HG02884 (cell line): ENCODE measurements at regions not wholly inside any gene's neighbourhood (a gene's known extent, or its start where the extent isn't known, plus 50 kb on each side); places are given as distances from the start of the nearest gene placed in this dataset.
A peak's percentile ranks its signal among the peaks of the same experiment; 100 is the strongest.

Experiments
- ATAC-seq: cut with Tn5 transposase; IDR thresholded peaks from one replicate; pipeline ENCODE4 v1.9.1; 2021; ENCODE audit warnings: mild to moderate bottlenecking, moderate library complexity; ENCODE audit not compliant: unreplicated experiment

DNA sequence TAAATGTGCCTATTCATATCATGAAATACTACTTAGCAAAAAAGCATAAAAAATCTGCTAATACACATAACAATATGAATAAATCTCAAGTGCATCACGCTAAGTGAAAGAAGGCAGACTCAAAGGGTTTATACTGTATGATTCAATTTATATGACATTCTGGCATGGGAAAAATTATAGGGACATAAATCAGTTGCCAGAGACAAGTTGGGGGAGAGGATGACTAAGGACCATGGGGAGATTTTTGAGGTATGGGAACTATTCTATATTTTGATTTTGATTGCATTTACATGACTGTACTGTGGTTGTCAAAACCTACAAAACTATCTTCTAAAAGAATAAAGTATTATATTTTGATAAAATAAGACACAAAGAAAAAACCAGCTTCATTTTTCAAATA is 650.3 kb upstream of the NR5A2 start:
- ATAC-seq: no peak

DNA sequence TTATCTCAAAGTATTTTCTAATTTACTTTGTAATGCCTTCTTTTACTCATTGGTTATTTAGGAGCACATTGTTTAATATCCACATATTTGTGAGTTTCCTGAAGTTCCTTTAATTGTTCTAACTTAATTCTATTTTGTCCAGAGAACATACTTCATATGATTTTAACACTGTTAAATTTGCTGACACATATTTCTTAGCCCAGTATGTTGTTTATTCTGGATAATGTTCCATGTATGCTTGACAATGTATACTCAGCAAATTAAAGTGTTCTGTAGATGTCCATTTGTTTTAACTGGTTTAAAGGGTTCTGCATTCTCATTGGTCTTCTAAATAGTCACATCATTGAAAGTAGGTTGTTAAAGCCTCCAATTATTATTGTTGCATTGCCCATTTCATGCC is 643.7 kb upstream of the NR5A2 start:
- no peak for ATAC-seq

DNA sequence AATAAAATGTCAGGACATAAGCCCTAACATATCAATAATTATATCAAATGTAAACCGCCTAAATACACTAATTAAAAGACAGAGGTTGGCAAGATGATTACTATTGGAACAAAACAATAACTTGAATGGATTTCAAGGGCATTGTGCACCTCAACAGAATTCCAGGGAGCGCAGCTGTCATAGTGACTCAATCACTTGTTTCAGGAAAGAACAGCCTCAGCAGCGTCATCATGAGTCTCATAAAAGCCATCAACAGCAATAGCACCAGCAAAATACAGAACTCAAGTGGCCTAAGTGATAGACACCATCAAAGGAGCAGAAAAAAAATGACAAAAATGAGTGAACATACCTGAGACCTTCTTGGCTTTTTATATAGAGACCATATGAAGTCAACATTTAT is 632.7 kb upstream of the NR5A2 start:
- no peak for ATAC-seq

DNA sequence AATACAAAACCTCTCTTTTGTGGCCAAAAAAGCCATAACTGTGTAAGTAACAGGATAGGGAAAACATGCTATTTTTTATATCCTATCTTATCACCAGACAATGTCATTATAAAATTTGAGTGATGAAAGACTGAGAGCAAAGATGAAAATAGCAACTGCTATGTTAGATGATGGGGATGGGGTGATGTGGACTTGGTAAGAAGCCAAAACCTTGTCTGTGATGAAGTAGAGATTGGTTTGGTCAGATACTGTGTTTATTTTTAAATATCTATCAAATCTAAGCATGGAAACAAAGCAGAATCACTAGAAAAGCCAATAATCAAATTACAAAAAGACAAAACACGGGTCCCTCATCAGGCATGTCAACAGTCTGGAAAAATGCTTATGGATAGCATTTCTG is 631.1 kb upstream of the NR5A2 start:
- ATAC-seq: no peak

DNA sequence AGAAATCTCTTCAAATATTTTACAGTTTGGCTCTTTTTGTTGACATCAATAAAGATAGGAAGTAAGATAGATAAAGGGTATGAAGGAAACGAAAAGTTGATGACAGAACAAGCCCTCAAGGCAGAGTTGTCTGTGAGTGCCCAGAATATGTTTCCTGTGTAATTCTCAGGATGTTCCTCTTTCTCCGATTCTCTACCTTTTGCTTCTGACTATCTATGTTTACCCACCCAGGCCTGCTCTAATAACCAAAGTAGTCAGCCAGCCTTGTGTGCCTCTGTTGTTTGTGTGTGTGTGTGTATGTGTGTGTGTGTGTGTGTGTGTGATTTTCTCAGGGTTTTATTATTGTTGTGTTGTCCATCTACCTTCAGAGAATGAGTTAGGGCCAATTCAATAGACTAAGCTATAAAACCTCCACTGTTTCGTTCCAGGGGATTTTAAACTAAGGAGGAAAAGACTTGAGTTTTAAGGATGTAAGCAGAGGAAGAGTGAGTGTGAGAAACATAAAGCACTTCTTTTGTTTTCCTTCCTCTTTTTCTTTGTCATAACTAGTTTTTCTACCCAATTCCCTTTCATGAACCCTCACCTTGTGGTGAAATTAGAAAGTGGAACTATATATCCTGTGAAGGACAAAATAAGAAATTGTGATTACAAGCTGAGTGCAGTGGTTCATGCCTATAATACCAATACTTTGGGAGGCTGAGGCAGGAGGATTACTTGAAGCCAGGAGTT is 627.4 kb upstream of the NR5A2 start:
- ATAC-seq: peak; percentile 84

DNA sequence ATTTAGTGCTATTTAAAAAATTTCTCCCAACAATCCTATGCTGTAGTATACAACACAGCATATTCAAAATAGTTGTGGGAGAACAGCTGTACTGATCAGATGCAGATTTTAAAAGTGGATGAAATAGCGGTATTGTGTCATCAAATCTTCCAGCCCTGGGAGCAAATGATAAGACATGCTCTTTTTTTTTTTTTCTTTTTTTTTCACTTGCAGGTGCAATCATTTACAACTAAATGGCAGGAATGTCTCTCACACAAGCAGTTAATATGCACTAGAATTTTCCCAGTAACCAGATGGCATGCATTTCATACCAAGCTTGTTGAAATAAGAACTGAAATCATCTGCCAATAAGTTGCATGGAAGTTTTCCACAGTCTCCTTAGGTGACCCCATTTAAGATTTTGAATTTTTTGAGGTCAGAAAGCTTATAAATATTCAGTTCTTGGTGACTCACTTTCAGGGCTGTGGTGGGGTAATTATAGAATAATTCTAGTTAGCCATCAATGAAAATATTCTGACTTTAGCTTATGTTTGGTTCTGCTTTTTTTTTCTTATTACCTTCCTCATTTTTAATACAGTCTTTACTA is 623.9 kb upstream of the NR5A2 start:
- no peak for ATAC-seq

DNA sequence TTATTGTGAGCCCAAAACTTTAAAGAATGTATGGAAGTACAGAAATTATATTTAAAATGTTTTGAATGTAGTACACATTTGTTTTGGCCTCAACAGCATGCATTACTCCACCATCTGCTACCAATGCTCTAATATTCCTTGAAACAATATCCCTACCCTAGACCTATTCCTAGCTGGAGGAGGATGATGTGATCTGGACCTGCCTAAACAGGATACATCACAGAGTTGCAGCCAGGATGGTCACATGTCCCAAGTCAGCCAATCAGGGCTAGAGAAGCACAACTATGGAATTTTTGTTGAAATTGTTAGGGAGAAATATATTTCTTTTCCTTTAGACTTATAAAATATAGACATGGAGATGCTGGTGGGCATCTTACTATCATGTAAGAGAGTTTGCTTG is 623.3 kb upstream of the NR5A2 start:
- ATAC-seq: no peak

DNA sequence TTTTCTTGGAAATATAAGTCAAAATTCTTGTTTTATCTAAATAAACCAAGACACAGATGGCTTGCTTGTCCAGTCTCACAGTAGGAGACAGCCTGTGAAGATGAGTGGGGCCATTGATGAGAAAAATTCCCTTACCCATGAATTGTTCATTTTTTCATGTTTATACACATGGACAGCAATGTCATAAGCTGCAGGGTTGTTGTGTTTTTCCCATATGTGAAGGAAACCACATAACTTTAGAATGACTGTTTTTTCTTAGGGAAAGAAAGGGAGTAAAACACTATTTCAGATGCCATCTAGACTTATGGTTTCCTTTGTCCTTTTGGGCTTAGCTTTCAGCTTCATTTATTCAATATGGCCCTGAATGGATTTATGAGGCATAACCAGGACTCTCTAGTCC is 622.5 kb upstream of the NR5A2 start:
- ATAC-seq: no peak

DNA sequence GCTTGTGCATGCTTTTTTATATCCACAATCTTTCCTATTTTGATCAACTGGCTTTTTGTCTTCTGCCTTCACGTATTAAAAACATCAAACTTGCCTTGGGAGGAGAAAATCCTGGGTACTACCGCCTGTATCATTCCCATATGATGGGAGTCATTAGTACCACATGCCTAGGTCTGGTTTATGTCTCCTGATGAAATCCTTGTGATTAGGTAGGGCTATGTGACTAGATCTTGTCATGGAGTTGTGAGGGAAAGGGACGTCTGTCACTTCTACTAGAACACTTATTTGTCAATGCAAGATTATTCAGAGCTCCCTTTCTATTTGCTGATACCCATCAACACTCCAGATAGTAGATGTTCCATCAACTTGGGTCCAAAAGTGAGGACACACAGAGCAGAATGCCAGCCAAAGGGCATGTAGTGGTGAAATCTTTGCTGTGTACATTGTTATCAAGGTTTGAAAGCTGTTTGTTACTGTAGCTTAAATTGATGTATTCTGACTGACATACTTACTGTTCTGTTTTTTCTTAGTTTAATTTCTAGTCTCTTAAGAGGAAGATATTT is 621.8 kb upstream of the NR5A2 start:
- no peak for ATAC-seq

DNA sequence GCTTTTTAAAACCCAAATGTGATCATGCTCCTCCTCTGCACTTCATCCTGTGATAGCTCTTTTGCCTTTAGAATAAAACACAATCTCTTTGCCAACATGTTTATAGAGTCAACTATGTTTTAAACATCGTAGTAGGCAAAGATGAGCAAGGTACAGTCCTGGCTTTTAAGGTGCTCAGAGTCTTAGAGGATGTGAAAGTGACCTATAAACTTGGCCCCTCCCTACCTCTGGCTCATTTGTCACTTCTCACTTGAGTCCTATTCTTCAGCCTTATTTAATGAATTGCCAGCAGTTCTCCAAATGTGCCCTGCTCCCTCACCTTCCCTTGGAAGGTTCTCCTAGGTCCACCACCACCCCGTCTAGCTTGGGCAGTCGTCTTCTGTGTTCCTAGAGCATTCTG is 617.0 kb upstream of the NR5A2 start:
- no peak for ATAC-seq

DNA sequence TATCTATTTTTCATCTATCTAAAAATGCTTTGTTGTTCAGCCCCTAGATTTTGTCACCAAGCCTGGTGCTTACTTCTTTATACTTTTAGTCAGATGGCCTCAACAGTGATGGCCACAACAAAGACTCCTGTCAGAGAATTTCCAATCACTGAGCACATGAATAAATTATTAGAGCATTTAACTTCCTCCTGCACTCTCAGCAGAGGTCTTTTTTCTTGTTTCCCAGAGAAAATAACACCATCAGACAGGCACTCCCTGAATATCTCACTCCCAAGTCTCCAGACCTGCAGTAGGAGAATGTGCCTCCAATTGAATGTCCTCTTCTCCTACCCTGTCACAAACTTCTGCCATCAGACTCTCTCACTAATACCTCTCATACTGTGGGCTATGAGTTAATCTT is 616.0 kb upstream of the NR5A2 start:
- ATAC-seq: no peak

DNA sequence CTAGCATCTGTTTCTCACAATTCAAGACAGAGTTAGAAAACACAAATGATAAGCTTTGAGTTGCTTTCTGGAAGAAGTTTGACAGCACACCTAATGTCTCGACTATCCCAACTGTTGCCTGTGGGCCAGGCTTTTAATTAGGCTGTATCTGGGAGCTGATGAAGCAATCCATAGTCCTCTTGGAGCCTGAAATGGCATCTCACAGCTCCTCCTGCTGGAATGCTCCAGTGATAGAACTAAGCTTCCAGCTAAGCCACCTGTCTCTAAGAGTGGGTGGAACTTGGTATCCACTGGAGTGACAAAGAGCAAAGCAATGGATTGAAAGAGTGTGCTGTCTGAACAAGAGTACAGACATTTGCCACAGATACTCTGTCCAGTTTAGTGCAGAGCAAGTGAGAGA is 605.3 kb upstream of the NR5A2 start:
- no peak for ATAC-seq

DNA sequence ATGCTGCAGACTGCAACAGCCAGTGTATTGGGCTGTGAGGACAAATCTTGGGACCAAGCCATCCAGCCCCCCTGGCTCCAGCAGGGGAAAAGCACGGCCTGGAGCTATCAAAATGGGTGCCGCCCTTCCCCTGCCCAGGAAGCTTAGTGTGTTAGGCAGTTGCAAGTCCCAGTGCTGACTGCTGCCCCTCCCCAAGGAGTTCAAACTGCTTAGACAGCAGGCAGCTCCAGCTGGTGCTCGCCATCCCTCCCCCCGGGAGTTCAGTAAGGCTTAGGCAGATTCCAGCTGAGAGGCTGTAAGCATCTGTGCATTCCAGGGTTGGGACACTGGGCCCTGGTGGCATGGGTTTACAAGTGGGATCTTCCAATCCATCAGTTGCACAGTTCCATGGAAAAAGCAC is 579.6 kb upstream of the NR5A2 start:
- ATAC-seq: no peak

DNA sequence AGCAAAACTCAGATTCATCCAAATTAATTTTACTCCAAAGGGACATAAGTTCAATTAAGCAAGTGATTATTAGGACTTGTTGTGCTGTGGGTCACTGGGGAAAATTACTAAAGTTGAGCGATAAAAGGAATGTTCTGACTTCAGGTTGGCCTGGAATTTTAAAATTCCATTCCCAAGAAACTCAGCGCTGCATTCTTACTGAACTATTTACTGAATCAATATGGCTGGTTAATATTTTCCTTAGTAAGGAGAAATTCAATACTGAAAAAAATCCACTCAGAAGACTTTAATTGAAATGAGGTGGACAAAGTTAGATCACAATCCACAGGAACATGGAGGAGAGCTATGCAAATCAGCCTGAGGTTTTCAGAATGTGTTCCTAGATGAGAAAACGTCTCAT is 578.9 kb upstream of the NR5A2 start:
- no peak for ATAC-seq

DNA sequence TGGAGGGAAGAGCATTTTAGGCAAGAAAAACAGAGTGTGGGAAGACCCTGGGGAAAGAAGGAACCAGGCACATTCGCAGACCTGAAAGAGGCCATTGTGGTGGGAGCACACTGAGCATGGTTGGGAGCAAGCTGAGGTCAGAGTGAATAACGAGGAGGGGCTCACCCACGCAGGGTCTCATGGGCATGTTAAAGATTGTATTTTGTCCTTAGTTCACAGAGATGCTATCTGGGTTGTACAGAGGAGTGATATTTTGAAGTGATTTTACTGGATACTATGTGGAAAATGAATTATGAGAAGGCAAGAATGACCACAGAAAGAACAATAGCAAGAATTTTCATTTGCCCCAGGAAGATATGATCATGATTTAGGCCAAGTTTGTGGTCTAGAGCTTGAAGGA is 578.3 kb upstream of the NR5A2 start:
- no peak for ATAC-seq

DNA sequence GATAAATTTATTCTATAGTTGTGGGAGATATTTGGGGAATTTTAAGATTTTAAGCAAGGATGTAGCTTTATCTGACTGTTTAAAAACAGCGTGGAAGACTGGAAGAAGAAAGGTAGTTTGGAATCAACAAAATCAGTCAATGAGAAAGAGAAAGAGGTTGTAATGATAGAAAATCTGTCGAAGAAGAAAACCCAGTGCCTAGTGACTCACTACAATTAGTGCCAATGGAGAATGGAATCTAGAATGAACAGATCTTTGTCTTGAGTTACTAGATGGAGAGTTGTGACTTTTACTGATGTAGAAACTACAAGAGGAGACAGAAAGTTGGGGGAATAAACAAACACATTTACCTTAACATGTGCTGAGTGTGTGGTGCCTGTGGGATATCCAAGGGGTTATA is 577.8 kb upstream of the NR5A2 start:
- ATAC-seq: no peak

DNA sequence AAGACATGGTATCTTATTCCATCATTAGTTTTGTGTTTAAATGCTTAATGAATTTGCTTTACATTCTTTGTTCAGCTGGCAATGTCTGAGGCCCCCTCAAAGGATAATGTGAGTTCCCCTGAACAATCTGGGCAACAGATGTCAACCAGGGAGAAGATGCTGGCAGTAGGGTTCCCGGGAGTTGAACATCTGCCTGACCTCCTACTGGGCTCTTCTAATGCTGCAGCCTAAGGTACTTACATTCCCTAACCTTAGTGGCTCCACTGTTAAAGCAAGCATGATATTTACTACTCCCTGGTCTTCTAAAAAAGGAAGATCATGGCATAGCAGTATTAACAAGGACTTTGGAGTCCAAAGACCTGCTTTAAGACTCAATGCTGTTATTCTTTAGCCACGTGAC is 574.9 kb upstream of the NR5A2 start:
- no peak for ATAC-seq

DNA sequence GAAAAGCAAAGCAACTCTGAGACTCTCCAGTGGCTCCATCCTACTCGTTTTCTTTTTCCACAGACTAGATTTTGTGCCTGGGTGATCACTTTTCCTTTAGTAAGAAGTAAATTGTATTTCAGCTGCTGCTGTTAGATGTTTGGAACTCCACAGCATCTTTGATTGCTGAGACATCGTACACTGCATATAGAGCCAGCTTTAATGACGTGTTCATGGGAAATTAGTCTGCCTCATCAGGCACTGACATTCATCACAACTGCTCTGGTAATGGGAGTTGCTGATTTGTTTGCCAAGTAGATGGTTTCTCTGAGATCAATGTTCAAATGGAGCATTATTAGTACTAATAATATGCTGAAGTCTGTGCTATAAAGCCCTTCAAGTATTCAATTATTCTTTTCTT is 573.8 kb upstream of the NR5A2 start:
- ATAC-seq: no peak

DNA sequence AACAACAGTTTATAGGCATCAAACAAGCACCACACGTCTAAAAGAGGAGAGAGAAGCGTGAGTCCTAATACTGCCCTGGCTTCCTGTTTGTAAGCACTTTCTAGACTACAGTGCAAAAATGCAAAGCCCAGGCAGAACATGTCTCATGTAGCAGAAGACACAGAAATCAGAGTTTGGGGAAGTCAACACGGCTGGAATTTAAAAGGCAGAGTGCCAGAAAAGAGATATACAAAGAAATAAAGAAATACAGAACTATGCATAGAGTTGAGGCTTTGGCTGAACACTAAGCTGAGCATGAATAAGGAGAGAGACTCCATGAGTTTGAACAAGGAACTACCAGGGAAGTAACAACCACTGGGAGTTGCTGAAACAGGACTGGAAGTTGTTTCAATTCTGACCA is 566.6 kb upstream of the NR5A2 start:
- no peak for ATAC-seq

DNA sequence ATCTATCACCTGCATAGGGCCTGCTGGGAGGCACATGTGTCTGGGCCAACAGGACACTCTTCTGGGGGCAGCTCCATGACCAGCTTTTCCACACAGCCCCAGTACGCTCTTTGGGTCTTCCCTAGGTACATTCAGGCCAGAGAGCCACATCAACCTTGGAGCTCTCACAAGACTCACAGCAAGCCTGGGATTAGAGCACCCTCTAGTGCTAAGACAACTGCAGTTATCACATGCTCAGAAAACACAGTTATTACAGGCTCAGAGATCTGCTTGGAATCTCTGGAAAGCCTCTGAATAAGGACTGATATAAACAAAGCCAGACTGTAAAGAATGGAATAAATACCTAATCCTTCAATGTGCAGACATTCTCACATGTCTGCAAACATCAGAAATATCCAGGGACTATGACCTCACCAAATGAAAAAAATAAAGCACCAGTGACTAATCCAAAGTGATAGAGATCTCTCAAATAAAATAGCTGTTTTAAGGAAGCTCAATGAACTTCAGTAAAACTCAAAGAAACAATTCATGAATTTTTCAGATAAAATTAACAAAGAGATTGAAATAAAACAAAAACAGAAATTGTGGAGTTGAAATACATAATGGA is 563.9 kb upstream of the NR5A2 start:
- peak; percentile 57 for ATAC-seq

DNA sequence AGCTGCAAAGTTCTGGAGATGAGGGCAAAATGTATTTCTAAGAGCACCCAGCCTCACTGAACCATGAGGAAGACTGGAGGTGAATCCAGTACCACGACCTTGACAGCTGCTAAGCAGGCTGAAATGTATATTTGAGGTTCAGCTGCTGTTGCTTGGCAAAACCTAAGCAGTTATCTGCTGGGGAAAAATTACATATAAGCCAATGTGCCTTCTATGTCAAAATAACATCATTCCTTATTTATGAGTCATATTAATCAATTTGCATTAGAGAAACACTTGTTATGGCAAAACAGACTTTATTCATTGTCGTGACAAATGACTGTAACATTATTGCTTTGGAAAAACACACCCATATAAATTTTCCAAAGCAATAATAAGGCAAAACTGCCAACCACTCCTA is 560.5 kb upstream of the NR5A2 start:
- no peak for ATAC-seq

DNA sequence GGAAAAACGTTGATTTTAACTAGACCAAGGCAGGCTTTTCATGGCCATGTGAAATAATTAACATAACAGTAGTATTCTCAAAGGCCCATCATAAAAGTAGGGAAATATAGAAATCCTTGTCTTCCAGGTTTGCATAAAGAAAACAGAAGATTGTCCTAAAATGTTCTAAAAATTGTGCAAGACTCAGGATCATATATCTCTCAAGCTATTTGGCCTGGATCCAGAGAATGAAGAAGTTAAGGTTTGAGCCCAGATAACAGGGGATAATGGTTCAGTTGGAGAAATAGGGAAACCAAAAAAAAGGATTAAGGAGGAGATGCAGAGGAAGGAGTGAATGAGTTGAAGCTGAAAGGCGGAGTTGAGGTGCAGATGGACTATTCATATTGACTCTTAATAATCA is 555.5 kb upstream of the NR5A2 start:
- ATAC-seq: no peak
